Hepatocyte (in vitro differentiated cells): ENCODE measurements at regions not wholly inside any gene's neighbourhood (a gene's known extent, or its start where the extent isn't known, plus 50 kb on each side); places are given as distances from the start of the nearest gene placed in this dataset.

ENCODE experiments used
- EZH2phosphoT487 ChIP-seq: fragments of 200-600 bp; sonication (generic); IDR thresholded peaks from one replicate; pipeline ENCODE4 v1.6.1; 2018; ENCODE audit warnings: antibody characterized with exemption, mild to moderate bottlenecking, low read depth, moderate library complexity; ENCODE audit not compliant: unreplicated experiment, severe bottlenecking
- TF ChIP-seq, protein P1 (sequence below): fragments of 200-600 bp; sonication (generic); IDR thresholded peaks from 2 replicates; pipeline ENCODE4 v1.5.1; 2016; ENCODE audit warnings: antibody characterized with exemption, mild to moderate bottlenecking; ENCODE audit not compliant: poor library complexity

GRCh38 chr4:19683426-19683825, 568.3 kb upstream of the SLIT2 start:
- TF ChIP-seq, protein P1, sequence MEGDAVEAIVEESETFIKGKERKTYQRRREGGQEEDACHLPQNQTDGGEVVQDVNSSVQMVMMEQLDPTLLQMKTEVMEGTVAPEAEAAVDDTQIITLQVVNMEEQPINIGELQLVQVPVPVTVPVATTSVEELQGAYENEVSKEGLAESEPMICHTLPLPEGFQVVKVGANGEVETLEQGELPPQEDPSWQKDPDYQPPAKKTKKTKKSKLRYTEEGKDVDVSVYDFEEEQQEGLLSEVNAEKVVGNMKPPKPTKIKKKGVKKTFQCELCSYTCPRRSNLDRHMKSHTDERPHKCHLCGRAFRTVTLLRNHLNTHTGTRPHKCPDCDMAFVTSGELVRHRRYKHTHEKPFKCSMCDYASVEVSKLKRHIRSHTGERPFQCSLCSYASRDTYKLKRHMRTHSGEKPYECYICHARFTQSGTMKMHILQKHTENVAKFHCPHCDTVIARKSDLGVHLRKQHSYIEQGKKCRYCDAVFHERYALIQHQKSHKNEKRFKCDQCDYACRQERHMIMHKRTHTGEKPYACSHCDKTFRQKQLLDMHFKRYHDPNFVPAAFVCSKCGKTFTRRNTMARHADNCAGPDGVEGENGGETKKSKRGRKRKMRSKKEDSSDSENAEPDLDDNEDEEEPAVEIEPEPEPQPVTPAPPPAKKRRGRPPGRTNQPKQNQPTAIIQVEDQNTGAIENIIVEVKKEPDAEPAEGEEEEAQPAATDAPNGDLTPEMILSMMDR: no peak
- no peak for TF ChIP-seq EZH2phosphoT487
